WTC11 (cell line): ENCODE measurements at regions not wholly inside any gene's neighbourhood (a gene's known extent, or its start where the extent isn't known, plus 50 kb on each side); places are given as distances from the start of the nearest gene placed in this dataset.

ENCODE experiments used
- ATAC-seq: fragments of 200-7000 bp; cut with Tn5 transposase; 2 replicates; pipeline ENCODE4 v1.10.0; 2021; ENCODE audit warnings: mild to moderate bottlenecking, moderate library complexity
- CTCF ChIA-PET: fragments of 300-600 bp; sonication (Branson Sonifier 250); formaldehyde crosslinking; loops from one replicate; lab custom pipeline; 2021; ENCODE audit warnings: antibody characterized with exemption; lab: Charles Lee
- POLR2A ChIA-PET: fragments of 350-600 bp; sonication (Branson Sonifier 250); formaldehyde crosslinking; loops from one replicate; lab custom pipeline; 2021; ENCODE audit warnings: antibody characterized with exemption; lab: Charles Lee
- DNase-seq: peaks from one replicate; pipeline ENCODE4 v3.0.0; 2021; ENCODE audit warnings: low spot score
- H3K27ac Mint-ChIP-seq: 2 replicates; pipeline ENCODE4 v1.8.0; 2021; ENCODE audit warnings: mixed read lengths
- H3K27me3 Mint-ChIP-seq: 2 replicates; pipeline ENCODE4 v1.8.0; 2021; ENCODE audit warnings: low read depth, mild to moderate bottlenecking, moderate library complexity, mixed read lengths
- H3K36me3 Mint-ChIP-seq: 2 replicates; pipeline ENCODE4 v1.8.0; 2021; ENCODE audit warnings: mixed read lengths
- H3K4me1 Mint-ChIP-seq: 2 replicates; pipeline ENCODE4 v1.8.0; 2022; ENCODE audit warnings: mixed read lengths
- H3K4me3 Mint-ChIP-seq: 2 replicates; pipeline ENCODE4 v1.8.0; 2021; ENCODE audit warnings: mild to moderate bottlenecking, moderate library complexity, mixed read lengths
- H3K9me3 Mint-ChIP-seq: 2 replicates; pipeline ENCODE4 v1.8.0; 2021; ENCODE audit warnings: mixed read lengths
- ATF1 ChIP-seq: sonication (generic); formaldehyde crosslinking; IDR thresholded peaks from 2 replicates; pipeline ENCODE4 v1.8.1; 2023; ENCODE audit warnings: mild to moderate bottlenecking, moderate library complexity, missing genetic modification reagents
- CREM ChIP-seq: sonication (generic); formaldehyde crosslinking; IDR thresholded peaks from 2 replicates; pipeline ENCODE4 v1.8.1; 2022; ENCODE audit warnings: mild to moderate bottlenecking, missing genetic modification reagents, moderate library complexity
- ELF4 ChIP-seq: sonication (generic); formaldehyde crosslinking; IDR thresholded peaks from 2 replicates; pipeline ENCODE4 v1.8.1; 2022; ENCODE audit warnings: low read depth, mild to moderate bottlenecking, moderate library complexity, missing genetic modification reagents
- EMX1 ChIP-seq: fragments of 250-450 bp; sonication (Bioruptor Pico); IDR thresholded peaks from 2 replicates; pipeline ENCODE4 v1.8.0; 2021; ENCODE audit warnings: mild to moderate bottlenecking
- ESRRA ChIP-seq: sonication (generic); formaldehyde crosslinking; IDR thresholded peaks from 2 replicates; pipeline ENCODE4 v1.8.1; 2022; ENCODE audit warnings: mild to moderate bottlenecking, missing genetic modification reagents, borderline replicate concordance
- FOXP1 ChIP-seq: sonication (generic); formaldehyde crosslinking; IDR thresholded peaks from 2 replicates; pipeline ENCODE4 v1.8.0; 2022; ENCODE audit warnings: missing genetic modification reagents, mild to moderate bottlenecking, moderate library complexity, borderline replicate concordance
- GABPB1 ChIP-seq: sonication (generic); formaldehyde crosslinking; IDR thresholded peaks from 2 replicates; pipeline ENCODE4 v1.8.1; 2023; ENCODE audit warnings: mild to moderate bottlenecking, missing genetic modification reagents
- JAZF1 ChIP-seq: fragments of 250-450 bp; sonication (Bioruptor Pico); IDR thresholded peaks from 2 replicates; pipeline ENCODE4 v1.9.0; 2021; ENCODE audit warnings: moderate library complexity, mild to moderate bottlenecking, inconsistent platforms
- MYBL2 ChIP-seq: sonication (generic); formaldehyde crosslinking; IDR thresholded peaks from 2 replicates; pipeline ENCODE4 v1.8.1; 2023; ENCODE audit warnings: mild to moderate bottlenecking, moderate library complexity, missing genetic modification reagents
- NFYB ChIP-seq: sonication (generic); formaldehyde crosslinking; conservative IDR thresholded peaks from 2 replicates; pipeline ENCODE4 v1.8.0; 2022; ENCODE audit warnings: low read depth, missing genetic modification reagents
- NR1H2 ChIP-seq: sonication (generic); formaldehyde crosslinking; IDR thresholded peaks from 2 replicates; pipeline ENCODE4 v1.9.0; 2021; ENCODE audit warnings: mild to moderate bottlenecking, moderate library complexity, missing genetic modification reagents
- NR3C1 ChIP-seq: sonication (generic); formaldehyde crosslinking; conservative IDR thresholded peaks from 2 replicates; pipeline ENCODE4 v1.8.1; 2023; ENCODE audit warnings: low read depth, mild to moderate bottlenecking, missing genetic modification reagents
- TCF7 ChIP-seq: sonication (generic); formaldehyde crosslinking; IDR thresholded peaks from 2 replicates; pipeline ENCODE4 v1.8.0; 2022; ENCODE audit warnings: mild to moderate bottlenecking, low read depth, missing genetic modification reagents, moderate library complexity
- TEAD1 ChIP-seq: sonication (generic); formaldehyde crosslinking; IDR thresholded peaks from 2 replicates; pipeline ENCODE4 v1.8.0; 2022; ENCODE audit warnings: mild to moderate bottlenecking, missing genetic modification reagents
- ZBTB21 ChIP-seq: sonication (generic); formaldehyde crosslinking; IDR thresholded peaks from 2 replicates; pipeline ENCODE4 v1.8.1; 2023; ENCODE audit warnings: mild to moderate bottlenecking, missing genetic modification reagents, borderline replicate concordance
- ZNF138 ChIP-seq: sonication (generic); formaldehyde crosslinking; conservative IDR thresholded peaks from 2 replicates; pipeline ENCODE4 v1.8.1; 2022; ENCODE audit warnings: mild to moderate bottlenecking, moderate library complexity, missing genetic modification reagents
- ZNF423 ChIP-seq: fragments of 250-450 bp; sonication (Bioruptor Pico); IDR thresholded peaks from 2 replicates; pipeline ENCODE4 v2.1.2; 2022; ENCODE audit warnings: mild to moderate bottlenecking, moderate library complexity
- ZNF532 ChIP-seq: fragments of 250-450 bp; sonication (Bioruptor Pico); IDR thresholded peaks from 2 replicates; pipeline ENCODE4 v1.9.0; 2021; ENCODE audit warnings: mild to moderate bottlenecking, borderline replicate concordance
- TF ChIP-seq, protein P1 (sequence below): sonication (generic); formaldehyde crosslinking; IDR thresholded peaks from 2 replicates; pipeline ENCODE4 v1.8.1; 2022; ENCODE audit warnings: mild to moderate bottlenecking, missing genetic modification reagents, moderate library complexity, borderline replicate concordance
- TF ChIP-seq, protein P2 (sequence below): sonication (generic); formaldehyde crosslinking; IDR thresholded peaks from 2 replicates; pipeline ENCODE4 v1.8.0; 2022; ENCODE audit warnings: mild to moderate bottlenecking, missing genetic modification reagents
- TF ChIP-seq, protein P3 (sequence below): sonication (generic); formaldehyde crosslinking; IDR thresholded peaks from 2 replicates; pipeline ENCODE4 v1.8.0; 2022; ENCODE audit warnings: mild to moderate bottlenecking, missing genetic modification reagents
- TF ChIP-seq, protein P4 (sequence below): sonication (generic); formaldehyde crosslinking; IDR thresholded peaks from 2 replicates; pipeline ENCODE4 v1.8.0; 2023; ENCODE audit warnings: missing genetic modification reagents

GRCh38 chr4:20333141-20333715, 81.5 kb downstream of the SLIT2 start (continued):
- TF ChIP-seq, protein P1, sequence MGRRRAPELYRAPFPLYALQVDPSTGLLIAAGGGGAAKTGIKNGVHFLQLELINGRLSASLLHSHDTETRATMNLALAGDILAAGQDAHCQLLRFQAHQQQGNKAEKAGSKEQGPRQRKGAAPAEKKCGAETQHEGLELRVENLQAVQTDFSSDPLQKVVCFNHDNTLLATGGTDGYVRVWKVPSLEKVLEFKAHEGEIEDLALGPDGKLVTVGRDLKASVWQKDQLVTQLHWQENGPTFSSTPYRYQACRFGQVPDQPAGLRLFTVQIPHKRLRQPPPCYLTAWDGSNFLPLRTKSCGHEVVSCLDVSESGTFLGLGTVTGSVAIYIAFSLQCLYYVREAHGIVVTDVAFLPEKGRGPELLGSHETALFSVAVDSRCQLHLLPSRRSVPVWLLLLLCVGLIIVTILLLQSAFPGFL (CRISPR knock-in tag) = no peak
- TF ChIP-seq JAZF1 (CRISPR knock-in tag) (no peak), NR3C1 (CRISPR knock-in tag) (no peak), MYBL2 (CRISPR knock-in tag) (no peak), NR1H2 (no peak), ELF4 (CRISPR knock-in tag) (no peak)
- TF ChIP-seq, protein P2, sequence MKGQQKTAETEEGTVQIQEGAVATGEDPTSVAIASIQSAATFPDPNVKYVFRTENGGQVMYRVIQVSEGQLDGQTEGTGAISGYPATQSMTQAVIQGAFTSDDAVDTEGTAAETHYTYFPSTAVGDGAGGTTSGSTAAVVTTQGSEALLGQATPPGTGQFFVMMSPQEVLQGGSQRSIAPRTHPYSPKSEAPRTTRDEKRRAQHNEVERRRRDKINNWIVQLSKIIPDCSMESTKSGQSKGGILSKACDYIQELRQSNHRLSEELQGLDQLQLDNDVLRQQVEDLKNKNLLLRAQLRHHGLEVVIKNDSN (CRISPR knock-in tag) = no peak
- TF ChIP-seq, protein P3, sequence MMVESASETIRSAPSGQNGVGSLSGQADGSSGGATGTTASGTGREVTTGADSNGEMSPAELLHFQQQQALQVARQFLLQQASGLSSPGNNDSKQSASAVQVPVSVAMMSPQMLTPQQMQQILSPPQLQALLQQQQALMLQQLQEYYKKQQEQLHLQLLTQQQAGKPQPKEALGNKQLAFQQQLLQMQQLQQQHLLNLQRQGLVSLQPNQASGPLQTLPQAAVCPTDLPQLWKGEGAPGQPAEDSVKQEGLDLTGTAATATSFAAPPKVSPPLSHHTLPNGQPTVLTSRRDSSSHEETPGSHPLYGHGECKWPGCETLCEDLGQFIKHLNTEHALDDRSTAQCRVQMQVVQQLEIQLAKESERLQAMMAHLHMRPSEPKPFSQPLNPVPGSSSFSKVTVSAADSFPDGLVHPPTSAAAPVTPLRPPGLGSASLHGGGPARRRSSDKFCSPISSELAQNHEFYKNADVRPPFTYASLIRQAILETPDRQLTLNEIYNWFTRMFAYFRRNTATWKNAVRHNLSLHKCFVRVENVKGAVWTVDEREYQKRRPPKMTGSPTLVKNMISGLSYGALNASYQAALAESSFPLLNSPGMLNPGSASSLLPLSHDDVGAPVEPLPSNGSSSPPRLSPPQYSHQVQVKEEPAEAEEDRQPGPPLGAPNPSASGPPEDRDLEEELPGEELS (CRISPR knock-in tag) = no peak

DNA sequence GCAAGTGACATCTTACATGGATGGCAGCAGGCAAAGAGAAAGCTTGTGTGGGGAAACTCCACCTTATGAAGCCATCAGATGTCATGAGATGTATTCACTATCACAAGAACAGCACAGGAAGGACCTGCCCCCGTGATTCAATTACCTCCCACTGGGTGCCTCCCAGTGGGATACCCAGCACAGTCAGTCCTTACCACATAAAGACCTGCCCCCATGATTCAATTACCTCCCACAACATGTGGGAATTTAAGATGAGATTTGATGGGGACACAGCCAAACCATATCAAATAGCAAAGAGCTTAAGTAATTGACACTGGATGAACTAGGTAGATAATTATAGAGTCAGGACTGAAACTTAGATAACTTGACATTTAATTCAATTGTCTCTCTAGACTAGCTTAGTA, 85.6 kb downstream of the SLIT2 start:
- peaks cover 20% of the 10 kb centered on the region for H3K4me1 Mint-ChIP-seq
- peaks cover 12% of the 10 kb centered on the region for H3K9me3 Mint-ChIP-seq
- no peak for DNase-seq

DNA sequence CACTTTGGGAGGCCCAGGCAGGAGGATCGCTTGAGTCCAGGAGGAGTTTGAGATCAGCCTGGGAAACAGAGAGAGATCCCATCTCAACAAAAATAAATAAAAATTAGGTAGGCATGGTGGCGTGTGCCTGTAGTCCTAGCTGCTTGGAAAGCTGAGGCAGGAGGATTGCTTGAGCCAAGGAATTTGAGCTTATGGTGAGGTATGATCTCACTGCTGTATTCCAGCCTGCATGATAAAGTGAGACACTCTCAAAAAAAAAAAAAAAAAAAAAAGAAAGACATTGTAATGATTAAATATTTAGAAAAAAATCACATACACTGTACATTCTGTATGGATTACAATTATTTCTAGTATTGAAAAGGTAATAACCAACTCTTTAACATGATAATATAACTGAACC, 87.1 kb downstream of the SLIT2 start:
- ATAC-seq (no peak), DNase-seq (no peak)
- POLR2A ChIA-PET = no interaction called here
- H3K27me3 Mint-ChIP-seq = no peaks in the 10 kb centered on the region
- H3K9me3 Mint-ChIP-seq = peaks cover 12% of the 10 kb centered on the region
- TF ChIP-seq ATF1 (CRISPR knock-in tag) (no peak), TCF7 (no peak), GABPB1 (CRISPR knock-in tag) (no peak), ZNF138 (CRISPR knock-in tag) (no peak), FOXP1 (CRISPR knock-in tag) (no peak), NFYB (CRISPR knock-in tag) (no peak), ESRRA (CRISPR knock-in tag) (no peak), ZBTB21 (CRISPR knock-in tag) (no peak), ZNF423 (no peak)
- H3K4me1 Mint-ChIP-seq = peaks cover 11% of the 10 kb centered on the region
- H3K36me3 Mint-ChIP-seq = peaks cover 12% of the 10 kb centered on the region
- H3K4me3 Mint-ChIP-seq = no peak overlapping the region
- CTCF ChIA-PET = interaction anchor here (0.6 kb wide), 1 partner anchor 19 kb away, joined by 3 read pairs; no protein-coding TSS in a partner anchor
- no peak overlapping the region for H3K27ac Mint-ChIP-seq

More for the DNA sequence above, 85.6 kb downstream of the SLIT2 start:
- CTCF ChIA-PET = no interaction called here
- no peak for TF ChIP-seq EMX1
- POLR2A ChIA-PET = no interaction called here
- no peak overlapping the region for H3K27ac Mint-ChIP-seq
- H3K27me3 Mint-ChIP-seq = no peaks in the 10 kb centered on the region
- H3K4me3 Mint-ChIP-seq = no peak overlapping the region
- peaks cover 12% of the 10 kb centered on the region for H3K36me3 Mint-ChIP-seq
- ATAC-seq = no peak

DNA sequence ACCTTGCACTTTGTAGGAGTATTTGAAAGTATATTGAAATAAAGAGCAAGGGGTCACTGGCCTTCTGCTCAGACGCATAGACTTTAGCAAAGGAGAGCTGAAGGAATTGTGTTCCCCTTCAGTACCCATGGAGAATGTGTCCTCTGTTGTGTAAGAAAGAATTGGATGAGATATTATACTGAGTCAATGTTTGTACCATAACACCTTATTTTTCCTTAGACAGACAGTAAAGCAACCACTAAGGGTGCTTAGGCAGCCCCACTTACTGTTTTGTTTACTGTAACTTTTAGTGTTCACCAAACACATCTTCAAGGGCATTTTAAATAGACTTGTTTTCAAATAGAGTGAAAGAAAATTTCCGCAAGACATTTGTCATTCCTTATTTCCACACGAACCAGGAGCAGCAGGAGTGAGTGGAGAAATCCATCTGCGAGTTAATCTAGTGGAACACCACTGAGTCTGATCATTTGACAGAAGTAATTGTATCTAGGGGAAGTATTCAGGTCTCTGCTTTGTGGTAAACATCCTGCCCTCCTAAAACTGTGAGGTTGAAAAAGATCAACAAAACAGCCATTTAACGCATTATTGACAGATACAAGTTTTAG, 89.5 kb downstream of the SLIT2 start:
- CTCF ChIA-PET = no interaction called here
- H3K27me3 Mint-ChIP-seq = no peaks in the 10 kb centered on the region
- peaks cover 8% of the 10 kb centered on the region for H3K4me1 Mint-ChIP-seq
- H3K4me3 Mint-ChIP-seq = no peak overlapping the region
- POLR2A ChIA-PET = no interaction called here
- H3K9me3 Mint-ChIP-seq = peaks cover 10% of the 10 kb centered on the region
- ATAC-seq (no peak), DNase-seq (no peak)
- peaks cover 9% of the 10 kb centered on the region for H3K36me3 Mint-ChIP-seq
- no peak overlapping the region; the same call in 1 of the 2 replicates for H3K27ac Mint-ChIP-seq
- TF ChIP-seq FOXP1 (CRISPR knock-in tag) (no peak), ZNF532 (CRISPR knock-in tag) (no peak), TEAD1 (CRISPR knock-in tag) (no peak), CREM (no peak)
- TF ChIP-seq, protein P4, sequence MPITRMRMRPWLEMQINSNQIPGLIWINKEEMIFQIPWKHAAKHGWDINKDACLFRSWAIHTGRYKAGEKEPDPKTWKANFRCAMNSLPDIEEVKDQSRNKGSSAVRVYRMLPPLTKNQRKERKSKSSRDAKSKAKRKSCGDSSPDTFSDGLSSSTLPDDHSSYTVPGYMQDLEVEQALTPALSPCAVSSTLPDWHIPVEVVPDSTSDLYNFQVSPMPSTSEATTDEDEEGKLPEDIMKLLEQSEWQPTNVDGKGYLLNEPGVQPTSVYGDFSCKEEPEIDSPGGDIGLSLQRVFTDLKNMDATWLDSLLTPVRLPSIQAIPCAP = no peak
